ENCODE measurements at regions not wholly inside any gene's neighbourhood (a gene's known extent, or its start where the extent isn't known, plus 50 kb on each side); places are given as distances from the start of the nearest gene placed in this dataset.
"Not testable (repeated sequence)": the region's sequence is repeated elsewhere in the genome, so short reads cannot be mapped to it uniquely, and the experiment has no call there.

DNA sequence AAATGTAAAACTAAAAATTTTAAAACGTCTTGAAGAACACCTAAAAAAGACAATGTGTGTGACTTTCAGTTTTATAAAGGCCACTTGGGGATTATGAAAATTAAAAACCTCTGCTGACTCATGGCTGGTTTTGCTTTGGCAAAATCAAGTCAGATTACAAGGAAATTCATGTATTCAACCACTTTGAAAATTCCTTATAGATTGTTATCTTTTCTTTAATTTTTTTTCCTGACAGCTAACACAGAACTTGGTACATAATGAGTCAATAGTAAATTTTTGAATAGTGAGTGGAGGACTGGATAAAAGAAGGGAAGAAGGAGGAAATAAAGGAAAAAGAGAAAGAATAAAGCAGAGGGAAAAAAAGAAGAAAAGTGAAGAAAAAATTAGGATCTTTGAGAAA is 1774.7 kb upstream of the ACO1 start:
- Histone ChIP-seq H4K12ac (ENCODE audit: low read depth, low read length) (no peak overlapping the region), H4K91ac (ENCODE audit: low read depth, low read length) (no peak overlapping the region), H3K18ac (ENCODE audit: low read length) (no peak overlapping the region), H2BK5ac (ENCODE audit: low read depth, low read length, poor library complexity) (no peak overlapping the region), H3K79me1 (ENCODE audit: low read length) (no peaks in the 10 kb centered on the region), H3K4me2 (ENCODE audit: low read length) (no peak overlapping the region), H3K27me3 (ENCODE audit: insufficient read depth, low read length) (no peaks in the 10 kb centered on the region), H2BK120ac (ENCODE audit: insufficient read depth, low read length, poor library complexity) (no peak overlapping the region), H3K27ac (ENCODE audit: low read depth, low read length) (no peak overlapping the region), H2AK5ac (ENCODE audit: low read length) (no peak overlapping the region), H3K79me2 (ENCODE audit: control insufficient read depth, insufficient read depth, low read length, poor library complexity) (no peaks in the 10 kb centered on the region), H3K36me3 (ENCODE audit: control insufficient read depth in 1 of 2, insufficient read depth in 2 of 2, low read length in 2 of 2) (no peaks in the 10 kb centered on the region), H3K23ac (ENCODE audit: low read length) (no peak overlapping the region), H3K4me3 (ENCODE audit: low read depth, low read length) (no peak overlapping the region), H2AFZ (ENCODE audit: insufficient read depth, low read length, poor library complexity) (no peak overlapping the region), H3K9ac (ENCODE audit: low read length) (no peak overlapping the region), H3K14ac (ENCODE audit: low read length) (no peak overlapping the region), H3K9me3 (ENCODE audit: insufficient read depth, low read depth, low read length) (no peaks in the 10 kb centered on the region), H3K4ac (ENCODE audit: low read depth, low read length) (no peak overlapping the region), H2BK12ac (ENCODE audit: low read length) (no peak overlapping the region), H4K8ac (ENCODE audit: low read depth, low read length) (no peak overlapping the region), H3K4me1 (ENCODE audit: control insufficient read depth in 1 of 2, insufficient read depth in 2 of 2, low read length in 2 of 2) (no peaks in the 10 kb centered on the region)
- DNase-seq, result no peak
- WGBS (ENCODE audit: extremely low coverage, insufficient coverage, insufficient read length), result no CpG with 5 or more reads among the region's 1 CpG

DNA sequence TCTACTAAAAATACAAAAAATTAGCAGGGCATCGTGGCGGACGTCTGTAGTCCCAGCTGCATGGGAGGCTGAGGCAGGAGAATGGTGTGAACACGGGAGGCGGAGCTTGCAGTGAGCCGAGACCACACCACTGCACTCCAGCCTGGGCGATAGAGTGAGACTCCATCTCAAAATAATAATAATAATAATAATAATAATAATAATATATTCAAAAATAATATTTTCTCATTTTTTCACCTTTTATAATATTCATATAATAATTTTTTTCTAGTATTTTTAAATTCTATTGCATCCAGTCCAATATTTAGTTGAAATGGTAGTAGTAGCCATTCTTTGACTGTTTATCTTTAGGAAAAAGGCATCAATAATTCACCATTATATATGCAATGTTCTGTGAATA is 1767.7 kb upstream of the ACO1 start:
- H3K27ac ChIP-seq (ENCODE audit: low read depth, low read length); H3K27me3 ChIP-seq (ENCODE audit: insufficient read depth, low read length); H3K23ac ChIP-seq (ENCODE audit: low read length); DNase-seq; H2BK120ac ChIP-seq (ENCODE audit: insufficient read depth, low read length, poor library complexity); H3K4ac ChIP-seq (ENCODE audit: low read depth, low read length); H3K79me2 ChIP-seq (ENCODE audit: control insufficient read depth, insufficient read depth, low read length, poor library complexity); H2BK12ac ChIP-seq (ENCODE audit: low read length); H4K91ac ChIP-seq (ENCODE audit: low read depth, low read length); H3K36me3 ChIP-seq (ENCODE audit: control insufficient read depth in 1 of 2, insufficient read depth in 2 of 2, low read length in 2 of 2); H4K8ac ChIP-seq (ENCODE audit: low read depth, low read length); H3K9ac ChIP-seq (ENCODE audit: low read length); H3K9me3 ChIP-seq (ENCODE audit: insufficient read depth, low read depth, low read length); H3K14ac ChIP-seq (ENCODE audit: low read length); H3K4me1 ChIP-seq (ENCODE audit: control insufficient read depth in 1 of 2, insufficient read depth in 2 of 2, low read length in 2 of 2); H3K4me3 ChIP-seq (ENCODE audit: low read depth, low read length); H2AFZ ChIP-seq (ENCODE audit: insufficient read depth, low read length, poor library complexity); H3K18ac ChIP-seq (ENCODE audit: low read length); H3K4me2 ChIP-seq (ENCODE audit: low read length); H4K12ac ChIP-seq (ENCODE audit: low read depth, low read length); H2BK5ac ChIP-seq (ENCODE audit: low read depth, low read length, poor library complexity); H2AK5ac ChIP-seq (ENCODE audit: low read length); H3K79me1 ChIP-seq (ENCODE audit: low read length): not testable (repeated sequence)
- no CpG with 5 or more reads among the region's 7 CpGs for WGBS (ENCODE audit: extremely low coverage, insufficient coverage, insufficient read length)

DNA sequence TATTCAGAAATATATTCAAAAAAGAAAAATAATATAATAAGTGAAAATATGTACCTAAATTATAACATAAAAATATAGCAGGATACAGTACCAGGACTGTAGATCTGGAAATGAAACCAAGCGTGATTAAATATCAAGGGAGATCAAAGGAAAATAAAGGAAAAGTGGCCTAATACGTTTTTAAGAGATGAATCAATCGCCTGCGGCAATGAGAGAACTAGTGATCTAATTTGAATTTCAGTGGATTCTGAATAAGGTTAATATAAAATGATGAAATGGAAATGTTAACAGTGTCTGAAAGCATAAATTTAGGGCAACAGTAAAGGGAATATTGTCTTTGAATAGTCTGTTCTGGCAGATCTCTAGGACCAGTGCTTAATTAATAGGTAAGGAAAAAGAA is 1761.9 kb upstream of the ACO1 start:
- Histone ChIP-seq H3K4me2 (ENCODE audit: low read length) (no peak overlapping the region), H4K12ac (ENCODE audit: low read depth, low read length) (no peak overlapping the region), H3K9me3 (ENCODE audit: insufficient read depth, low read depth, low read length) (no peaks in the 10 kb centered on the region), H3K4me1 (ENCODE audit: control insufficient read depth in 1 of 2, insufficient read depth in 2 of 2, low read length in 2 of 2) (no peaks in the 10 kb centered on the region), H3K18ac (ENCODE audit: low read length) (no peak overlapping the region), H3K4ac (ENCODE audit: low read depth, low read length) (no peak overlapping the region), H3K9ac (ENCODE audit: low read length) (no peak overlapping the region), H2BK120ac (ENCODE audit: insufficient read depth, low read length, poor library complexity) (no peak overlapping the region), H2BK5ac (ENCODE audit: low read depth, low read length, poor library complexity) (no peak overlapping the region), H3K27me3 (ENCODE audit: insufficient read depth, low read length) (no peaks in the 10 kb centered on the region), H3K4me3 (ENCODE audit: low read depth, low read length) (no peak overlapping the region), H4K91ac (ENCODE audit: low read depth, low read length) (no peak overlapping the region), H2BK12ac (ENCODE audit: low read length) (no peak overlapping the region), H4K8ac (ENCODE audit: low read depth, low read length) (no peak overlapping the region), H3K14ac (ENCODE audit: low read length) (no peak overlapping the region), H3K79me2 (ENCODE audit: control insufficient read depth, insufficient read depth, low read length, poor library complexity) (no peaks in the 10 kb centered on the region), H3K79me1 (ENCODE audit: low read length) (no peaks in the 10 kb centered on the region), H3K23ac (ENCODE audit: low read length) (no peak overlapping the region), H3K27ac (ENCODE audit: low read depth, low read length) (no peak overlapping the region), H2AK5ac (ENCODE audit: low read length) (no peak overlapping the region), H2AFZ (ENCODE audit: insufficient read depth, low read length, poor library complexity) (no peak overlapping the region), H3K36me3 (ENCODE audit: control insufficient read depth in 1 of 2, insufficient read depth in 2 of 2, low read length in 2 of 2) (no peaks in the 10 kb centered on the region)
- DNase-seq, result no peak
- WGBS (ENCODE audit: extremely low coverage, insufficient coverage, insufficient read length), result no CpG with 5 or more reads among the region's 4 CpGs

DNA sequence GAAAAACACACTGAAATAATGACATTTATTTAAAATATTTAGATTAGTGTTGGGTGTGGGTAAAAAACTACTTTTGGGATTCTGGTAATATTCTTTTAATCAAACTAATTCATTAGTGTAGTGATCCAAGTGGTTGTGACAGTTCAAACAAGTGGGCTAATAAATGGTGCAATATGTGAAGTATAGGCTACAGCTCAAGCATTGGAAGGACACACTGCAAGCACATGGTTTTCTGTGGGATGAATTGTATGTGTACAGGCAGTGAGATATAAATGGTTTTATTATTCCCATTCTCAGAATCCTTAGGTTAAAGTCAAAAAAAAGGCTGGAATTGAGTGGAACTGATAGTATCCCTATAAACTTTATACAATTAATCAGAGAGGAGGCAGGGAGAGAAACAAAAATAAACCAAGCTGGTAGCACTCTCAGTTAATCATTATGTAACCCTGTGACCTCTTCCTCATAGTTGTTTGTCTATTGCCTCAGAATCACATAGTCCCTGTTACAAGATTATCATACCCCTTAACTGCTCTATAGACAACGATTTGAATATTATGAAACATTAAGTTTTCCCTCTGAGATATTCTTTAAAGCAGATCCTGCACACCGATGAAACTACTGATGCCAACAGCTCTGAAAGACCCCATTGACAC is 1755.4 kb upstream of the ACO1 start:
- no peaks in the 10 kb centered on the region for H3K36me3 ChIP-seq (ENCODE audit: control insufficient read depth in 1 of 2, insufficient read depth in 2 of 2, low read length in 2 of 2)
- no peak overlapping the region for H3K9ac ChIP-seq (ENCODE audit: low read length)
- WGBS (ENCODE audit: extremely low coverage, insufficient coverage, insufficient read length), result no CpG with 5 or more reads among the region's 2 CpGs
- no peak overlapping the region for H2BK5ac ChIP-seq (ENCODE audit: low read depth, low read length, poor library complexity)
- H3K23ac ChIP-seq (ENCODE audit: low read length), result no peak overlapping the region
- no peak overlapping the region for H3K4ac ChIP-seq (ENCODE audit: low read depth, low read length)
- no peaks in the 10 kb centered on the region for H3K79me2 ChIP-seq (ENCODE audit: control insufficient read depth, insufficient read depth, low read length, poor library complexity)
- no peak overlapping the region for H2AFZ ChIP-seq (ENCODE audit: insufficient read depth, low read length, poor library complexity)
- H3K9me3 ChIP-seq (ENCODE audit: insufficient read depth, low read depth, low read length), result no peaks in the 10 kb centered on the region
- no peak overlapping the region for H2BK120ac ChIP-seq (ENCODE audit: insufficient read depth, low read length, poor library complexity)
- H3K4me2 ChIP-seq (ENCODE audit: low read length), result no peak overlapping the region
- no peak overlapping the region for H3K4me3 ChIP-seq (ENCODE audit: low read depth, low read length)
- no peak overlapping the region for H2AK5ac ChIP-seq (ENCODE audit: low read length)
- no peak overlapping the region for H3K18ac ChIP-seq (ENCODE audit: low read length)
- H3K27ac ChIP-seq (ENCODE audit: low read depth, low read length), result no peak overlapping the region
- no peaks in the 10 kb centered on the region for H3K27me3 ChIP-seq (ENCODE audit: insufficient read depth, low read length)
- H3K14ac ChIP-seq (ENCODE audit: low read length), result no peak overlapping the region
- no peak overlapping the region for H2BK12ac ChIP-seq (ENCODE audit: low read length)
- H3K4me1 ChIP-seq (ENCODE audit: control insufficient read depth in 1 of 2, insufficient read depth in 2 of 2, low read length in 2 of 2), result no peaks in the 10 kb centered on the region
- H3K79me1 ChIP-seq (ENCODE audit: low read length), result no peaks in the 10 kb centered on the region
- H4K8ac ChIP-seq (ENCODE audit: low read depth, low read length), result no peak overlapping the region
- H4K12ac ChIP-seq (ENCODE audit: low read depth, low read length), result no peak overlapping the region
- H4K91ac ChIP-seq (ENCODE audit: low read depth, low read length), result no peak overlapping the region
- no peak for DNase-seq
